Peyer's patch (tissue), 4 donors: ENCODE measurements at regions not wholly inside any gene's neighbourhood (a gene's known extent, or its start where the extent isn't known, plus 50 kb on each side); places are given as distances from the start of the nearest gene placed in this dataset.
"Not testable (repeated sequence)": the region's sequence is repeated elsewhere in the genome, so short reads cannot be mapped to it uniquely, and the experiment has no call there.

Experiments
- DNase-seq, 3 donors: peaks; one replicate each; pipeline ENCODE4 v3.0.0-alpha.2; 2017 to 2019
- H3K27ac ChIP-seq, 4 donors: fragments of 200-600 bp; sonication (generic); one replicate each; pipeline ENCODE4 v1.5.1; 2016 to 2019
- H3K27me3 ChIP-seq, 2 donors: fragments of 200-600 bp; sonication (generic); one replicate each; pipeline ENCODE4 v1.5.1; 2019
- H3K36me3 ChIP-seq, 3 donors: fragments of 200-600 bp; sonication (generic); one replicate each; pipeline ENCODE4 v1.5.1; 2016 to 2019
- H3K4me1 ChIP-seq, 4 donors: fragments of 200-600 bp; sonication (generic); one replicate each; pipeline ENCODE4 v1.5.1; 2016 to 2019
- H3K4me3 ChIP-seq, 4 donors: fragments of 200-600 bp; sonication (generic); 1 replicate in 3 of 4; 2 replicates in 1 of 4; pipeline ENCODE4 v1.5.1; 2016 to 2019; ENCODE audit warnings: mild to moderate bottlenecking in 1 of 4
- H3K9me3 ChIP-seq, 4 donors: fragments of 200-600 bp; sonication (generic); one replicate each; pipeline ENCODE4 v1.5.1; 2016 to 2019; ENCODE audit warnings: mild to moderate bottlenecking in 1 of 4
- CTCF ChIP-seq, 6 experiments: fragments of 450-650 bp in 4 of 6; fragments of 200-600 bp in 2 of 6; sonication (generic) in 1 of 6; IDR thresholded peaks; one replicate each; pipeline ENCODE4 v1.5.1; 2017 to 2019; ENCODE audit warnings: antibody characterized with exemption in 6 of 6, mild to moderate bottlenecking in 3 of 6, moderate library complexity in 1 of 6
- POLR2A ChIP-seq, 2 donors: fragments of 450-650 bp; IDR thresholded peaks; one replicate each; pipeline ENCODE4 v1.5.1; 2017; ENCODE audit warnings: antibody characterized with exemption in 2 of 2, mild to moderate bottlenecking in 2 of 2, moderate library complexity in 2 of 2

- peak in 2 of 3 donors; percentile 10 for DNase-seq
- no peaks in the 10 kb centered on the region for H3K4me1 ChIP-seq
- H3K27ac ChIP-seq = no peak overlapping the region
These were observed 75.9 kb upstream of the CAB39 start for GRCh38 chr2:230636684-230637271.

GRCh38 chr2:230637486-230637885, 75.2 kb upstream of the CAB39 start:
- H3K9me3 ChIP-seq, H3K4me1 ChIP-seq, DNase-seq, H3K4me3 ChIP-seq, H3K27ac ChIP-seq, H3K27me3 ChIP-seq, H3K36me3 ChIP-seq: not testable (repeated sequence)

More at GRCh38 chr2:230636684-230637271, 75.9 kb upstream of the CAB39 start:
- TF ChIP-seq POLR2A (IDR thresholded peaks at IDR 0.05) (no peak), CTCF (IDR thresholded peaks at IDR 0.05) (no peak)
- Histone ChIP-seq H3K27me3 (no peaks in the 10 kb centered on the region), H3K4me3 (no peak overlapping the region), H3K36me3 (no peaks in the 10 kb centered on the region), H3K9me3 (no peaks in the 10 kb centered on the region)

GRCh38 chr2:230640540-230641011, 72.1 kb upstream of the CAB39 start:
- H3K36me3 ChIP-seq = no peaks in the 10 kb centered on the region
- no peak overlapping the region for H3K27ac ChIP-seq
- H3K9me3 ChIP-seq = no peaks in the 10 kb centered on the region
- peaks cover 0 to 9% (median 0%) of the 10 kb centered on the region in 4 donors for H3K4me1 ChIP-seq
- no peak for DNase-seq
- no peaks in the 10 kb centered on the region for H3K27me3 ChIP-seq
- TF ChIP-seq POLR2A (IDR thresholded peaks at IDR 0.05) (no peak), CTCF (IDR thresholded peaks at IDR 0.05) (no peak)
- no peak overlapping the region for H3K4me3 ChIP-seq

DNA sequence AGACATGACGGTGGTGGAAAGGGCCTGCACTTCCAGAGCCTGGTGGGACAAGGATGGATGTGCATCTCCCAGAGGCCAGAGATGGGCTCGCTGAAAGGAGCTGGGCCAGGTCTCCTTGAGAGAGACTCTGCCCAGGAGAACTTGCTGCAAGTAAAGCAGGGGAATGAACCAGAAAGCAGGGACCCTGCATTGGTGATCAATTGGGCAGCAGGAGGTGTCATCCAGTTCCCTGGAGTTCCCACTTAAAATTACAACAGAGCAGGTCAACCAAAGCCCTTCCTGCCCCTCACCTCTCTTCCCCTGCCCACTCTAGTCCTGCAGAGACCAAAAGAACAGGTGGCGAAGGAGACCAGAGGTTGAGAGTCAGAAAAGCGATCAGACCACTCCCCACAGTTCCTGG, 69.7 kb upstream of the CAB39 start:
- H3K27ac ChIP-seq = peak overlapping the region in 2 of 4 donors; percentile 62 to 65
- no peak for TF ChIP-seq POLR2A (IDR thresholded peaks at IDR 0.05)
- TF ChIP-seq CTCF (IDR thresholded peaks at IDR 0.05) = no peak

GRCh38 chr2:230643576-230644291, 68.9 kb upstream of the CAB39 start:
- Histone ChIP-seq H3K36me3 (no peaks in the 10 kb centered on the region), H3K4me3 (no peak overlapping the region), H3K27ac (peak overlapping the region; percentile 37 to 65 (median 54)), H3K4me1 (peaks cover 0 to 9% (median 0%) of the 10 kb centered on the region in 4 donors), H3K9me3 (no peaks in the 10 kb centered on the region), H3K27me3 (no peaks in the 10 kb centered on the region)
- TF ChIP-seq POLR2A (IDR thresholded peaks at IDR 0.05) (no peak), CTCF (IDR thresholded peaks at IDR 0.05) (no peak)
- DNase-seq = peak in 2 of 3 donors; percentile 44 to 69

More for the DNA sequence above, 69.7 kb upstream of the CAB39 start:
- no peak for DNase-seq
- H3K36me3 ChIP-seq = no peaks in the 10 kb centered on the region
- H3K27me3 ChIP-seq = no peaks in the 10 kb centered on the region
- no peaks in the 10 kb centered on the region for H3K9me3 ChIP-seq
- no peak overlapping the region for H3K4me3 ChIP-seq
- H3K4me1 ChIP-seq = peaks cover 0 to 9% (median 0%) of the 10 kb centered on the region in 4 donors

GRCh38 chr2:230644356-230644935, 68.2 kb upstream of the CAB39 start:
- Histone ChIP-seq H3K27me3 (no peaks in the 10 kb centered on the region), H3K9me3 (no peaks in the 10 kb centered on the region), H3K4me3 (no peak overlapping the region), H3K27ac (peak overlapping the region in 1 of 4 donors; percentile 62), H3K4me1 (peaks cover 0 to 9% (median 0%) of the 10 kb centered on the region in 4 donors), H3K36me3 (no peaks in the 10 kb centered on the region)
- DNase-seq = peak in 1 of 3 donors; percentile 18
- TF ChIP-seq CTCF (IDR thresholded peaks at IDR 0.05) (no peak), POLR2A (IDR thresholded peaks at IDR 0.05) (no peak)
